Activated naive CD4-positive, alpha-beta T cell treated with anti-CD3 and anti-CD28 coated beads, Interleukin-2, amount 50 U/mL, for 72 hours (primary cell): ENCODE measurements at regions not wholly inside any gene's neighbourhood (a gene's known extent, or its start where the extent isn't known, plus 50 kb on each side); places are given as distances from the start of the nearest gene placed in this dataset.

Experiments
- ATAC-seq, 2 donors: fragments of 150-1000 bp; cut with Tn5 transposase; 2 replicates each; pipeline ENCODE4 v1.10.0; 2021; ENCODE audit warnings: mild to moderate bottlenecking in 2 of 2, moderate library complexity in 2 of 2
- DNase-seq, 2 donors: peaks; one replicate each; pipeline ENCODE4 v3.0.0; 2021 to 2022; ENCODE audit warnings: low spot score in 2 of 2
- H3K27ac Mint-ChIP-seq, 2 donors: one replicate each; pipeline ENCODE4 v1.8.0; 2022; ENCODE audit warnings: mild to moderate bottlenecking in 2 of 2, mixed read lengths in 2 of 2
- H3K36me3 Mint-ChIP-seq, 2 donors: one replicate each; pipeline ENCODE4 v1.8.0; 2022; ENCODE audit warnings: mixed read lengths in 2 of 2
- H3K9me3 Mint-ChIP-seq, 2 donors: one replicate each; pipeline ENCODE4 v1.8.0; 2022; ENCODE audit warnings: mixed read lengths in 2 of 2

DNA sequence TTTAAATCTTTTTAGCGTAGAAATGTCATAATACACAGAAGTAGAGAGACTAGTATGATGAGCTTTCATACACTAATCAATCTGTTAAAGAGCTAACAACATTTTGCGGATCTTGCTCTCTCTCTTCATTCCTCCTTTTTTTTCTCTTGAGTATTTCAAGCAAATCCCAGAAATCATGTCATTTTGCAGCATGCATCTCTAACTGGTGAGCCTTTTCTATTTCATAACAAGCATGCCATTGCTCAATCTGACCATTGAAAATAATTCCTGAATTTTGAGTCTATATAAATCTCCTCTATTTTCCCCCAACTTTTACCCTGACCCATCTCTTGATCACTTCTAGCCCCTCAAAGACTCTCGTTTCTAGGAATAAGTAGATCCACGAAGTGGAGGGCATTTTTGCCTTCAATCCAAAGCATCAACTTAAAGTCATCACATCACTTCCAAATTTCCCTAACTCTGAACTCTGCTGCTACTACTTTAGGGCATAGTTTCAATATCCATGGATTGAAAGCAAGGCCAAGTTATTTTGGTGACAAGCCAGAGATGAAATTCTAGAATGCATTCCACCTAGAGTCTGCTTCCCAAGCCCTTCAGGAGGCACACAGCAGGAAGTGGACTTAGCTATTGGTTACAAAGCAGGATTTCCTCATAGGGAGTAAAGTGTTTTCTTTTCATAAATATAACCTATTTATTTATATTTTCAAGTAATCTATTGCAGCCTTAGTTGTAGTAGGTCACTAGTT is 253.5 kb upstream of the ZPLD1 start:
- DNase-seq (no peak), ATAC-seq (no peak)
- Mint-ChIP-seq H3K9me3 (no peaks in the 10 kb centered on the region), H3K27ac (no peak overlapping the region), H3K36me3 (no peaks in the 10 kb centered on the region)

DNA sequence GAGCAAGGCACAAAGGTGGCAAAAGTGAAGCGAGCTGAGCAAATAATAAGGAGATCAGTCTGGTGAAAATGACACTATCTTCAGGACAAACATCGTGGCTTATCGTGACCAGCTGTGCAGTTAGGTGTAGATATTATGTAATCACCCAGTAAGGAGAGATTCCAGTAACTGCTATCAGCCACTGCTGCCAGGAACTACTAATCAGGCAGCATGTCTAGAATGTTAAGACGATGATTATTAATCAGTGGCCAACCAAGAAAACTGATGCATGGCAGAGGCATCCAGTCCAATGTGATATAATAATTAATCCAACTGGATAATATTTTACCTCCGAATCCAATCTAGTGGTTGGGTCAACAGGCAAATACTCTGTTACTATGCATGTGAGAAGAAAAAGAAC is 252.7 kb upstream of the ZPLD1 start:
- no peaks in the 10 kb centered on the region for H3K36me3 Mint-ChIP-seq
- H3K27ac Mint-ChIP-seq, result no peak overlapping the region
- no peaks in the 10 kb centered on the region for H3K9me3 Mint-ChIP-seq
- ATAC-seq (no peak), DNase-seq (no peak)

GRCh38 chr3:102183186-102183585 is 251.6 kb upstream of the ZPLD1 start:
- Mint-ChIP-seq H3K27ac (no peak overlapping the region), H3K36me3 (no peaks in the 10 kb centered on the region), H3K9me3 (no peaks in the 10 kb centered on the region)
- DNase-seq, result no peak
- no peak for ATAC-seq

DNA sequence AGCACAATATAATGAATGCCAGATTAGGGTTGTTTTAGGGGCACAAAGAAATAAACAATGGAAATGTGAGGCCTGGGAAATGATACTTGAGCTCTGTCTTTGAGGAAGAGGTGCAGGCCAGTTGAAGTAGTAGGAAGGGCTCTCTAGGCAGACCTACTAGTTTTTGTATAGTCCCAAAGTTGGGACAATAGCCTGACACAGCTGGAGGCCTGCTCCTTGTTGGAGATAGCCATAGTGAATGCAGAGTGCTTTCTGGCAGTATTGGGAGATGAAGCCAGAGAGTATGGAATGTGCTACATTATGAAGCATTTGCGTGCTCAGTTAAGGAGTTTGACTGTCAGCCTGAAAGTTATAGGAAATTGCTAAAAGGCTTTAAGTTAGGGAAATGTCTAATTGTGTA is 251.2 kb upstream of the ZPLD1 start:
- no peak for DNase-seq
- no peak for ATAC-seq
- Mint-ChIP-seq H3K27ac (no peak overlapping the region), H3K36me3 (no peaks in the 10 kb centered on the region), H3K9me3 (no peaks in the 10 kb centered on the region)

DNA sequence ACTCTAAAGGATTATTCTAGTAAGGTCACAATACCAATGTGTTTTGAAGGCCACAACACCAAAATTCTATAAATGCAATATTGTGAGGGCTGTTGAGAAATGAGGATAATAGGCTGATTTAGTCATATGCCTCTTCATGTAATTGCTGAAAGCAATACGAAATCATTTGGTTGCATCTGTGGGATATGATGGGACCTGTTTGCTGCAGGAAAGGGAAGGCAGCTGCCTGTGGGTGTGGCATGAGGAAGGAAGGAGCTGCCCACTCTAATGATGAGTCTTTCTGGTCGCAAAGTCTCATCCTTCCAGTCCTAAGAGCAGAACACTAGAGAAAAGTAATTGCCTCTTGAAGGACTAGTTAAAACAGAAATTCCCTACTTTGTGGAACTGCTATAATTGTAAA is 245.3 kb upstream of the ZPLD1 start:
- no peak for DNase-seq
- Mint-ChIP-seq H3K27ac (no peak overlapping the region), H3K36me3 (no peaks in the 10 kb centered on the region), H3K9me3 (no peaks in the 10 kb centered on the region)
- ATAC-seq, result no peak

GRCh38 chr3:102189956-102190723 is 244.7 kb upstream of the ZPLD1 start:
- DNase-seq, result no peak
- no peak overlapping the region for H3K27ac Mint-ChIP-seq
- no peaks in the 10 kb centered on the region for H3K36me3 Mint-ChIP-seq
- no peaks in the 10 kb centered on the region for H3K9me3 Mint-ChIP-seq
- ATAC-seq, result no peak

DNA sequence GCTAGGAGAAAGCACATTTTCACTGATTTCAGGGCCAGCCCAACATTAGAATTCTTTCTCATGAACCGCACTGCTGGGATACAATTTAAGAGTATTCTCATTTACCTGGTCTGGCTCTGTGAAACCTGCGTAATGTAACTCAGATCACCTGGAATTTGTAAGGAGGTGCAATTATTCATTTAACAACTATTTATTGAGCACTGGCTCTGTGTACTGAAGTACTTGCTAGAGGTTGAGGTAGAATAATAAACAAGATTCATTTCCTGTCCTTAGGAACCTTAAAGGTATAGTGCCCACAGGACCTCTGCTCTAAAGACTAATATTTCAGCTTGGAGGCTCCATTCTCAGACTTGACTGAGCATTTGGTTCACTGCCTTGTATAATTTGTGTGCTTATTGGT is 242.2 kb upstream of the ZPLD1 start:
- no peaks in the 10 kb centered on the region for H3K9me3 Mint-ChIP-seq
- H3K36me3 Mint-ChIP-seq, result no peaks in the 10 kb centered on the region
- no peak overlapping the region for H3K27ac Mint-ChIP-seq

DNA sequence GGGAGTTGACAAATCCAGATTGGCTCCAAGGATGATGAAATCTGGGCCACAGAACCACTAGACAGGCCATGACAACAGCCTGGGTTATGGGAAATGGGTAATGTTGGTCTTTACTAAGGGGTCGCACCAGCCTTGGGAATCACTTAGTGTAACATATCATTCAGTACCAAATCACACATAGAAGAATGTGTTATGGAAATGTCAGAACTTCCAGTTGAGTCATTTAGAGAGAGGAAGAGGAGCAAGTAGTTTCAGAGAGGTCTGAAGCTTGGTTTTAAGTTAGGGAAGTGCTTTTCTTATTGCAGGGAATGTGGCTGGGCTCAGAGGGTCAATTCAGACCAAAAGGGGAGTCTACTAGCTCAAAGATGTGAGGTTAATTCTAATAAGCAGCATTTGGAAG is 241.6 kb upstream of the ZPLD1 start:
- Mint-ChIP-seq H3K36me3 (no peaks in the 10 kb centered on the region), H3K27ac (no peak overlapping the region), H3K9me3 (no peaks in the 10 kb centered on the region)
- DNase-seq, result no peak
- ATAC-seq, result peak in 1 of 2 donors; percentile 41

More for the DNA sequence above, 242.2 kb upstream of the ZPLD1 start:
- ATAC-seq (no peak), DNase-seq (no peak)

- H3K27ac Mint-ChIP-seq, result no peak overlapping the region
- DNase-seq (no peak), ATAC-seq (no peak)
- no peaks in the 10 kb centered on the region for H3K36me3 Mint-ChIP-seq
- no peaks in the 10 kb centered on the region for H3K9me3 Mint-ChIP-seq
Measured at GRCh38 chr3:102194001-102194400, 240.8 kb upstream of the ZPLD1 start.

GRCh38 chr3:102194760-102195159 is 240.1 kb upstream of the ZPLD1 start:
- Mint-ChIP-seq H3K36me3 (no peaks in the 10 kb centered on the region), H3K9me3 (no peaks in the 10 kb centered on the region), H3K27ac (no peak overlapping the region)
- ATAC-seq, result no peak
- DNase-seq, result no peak

DNA sequence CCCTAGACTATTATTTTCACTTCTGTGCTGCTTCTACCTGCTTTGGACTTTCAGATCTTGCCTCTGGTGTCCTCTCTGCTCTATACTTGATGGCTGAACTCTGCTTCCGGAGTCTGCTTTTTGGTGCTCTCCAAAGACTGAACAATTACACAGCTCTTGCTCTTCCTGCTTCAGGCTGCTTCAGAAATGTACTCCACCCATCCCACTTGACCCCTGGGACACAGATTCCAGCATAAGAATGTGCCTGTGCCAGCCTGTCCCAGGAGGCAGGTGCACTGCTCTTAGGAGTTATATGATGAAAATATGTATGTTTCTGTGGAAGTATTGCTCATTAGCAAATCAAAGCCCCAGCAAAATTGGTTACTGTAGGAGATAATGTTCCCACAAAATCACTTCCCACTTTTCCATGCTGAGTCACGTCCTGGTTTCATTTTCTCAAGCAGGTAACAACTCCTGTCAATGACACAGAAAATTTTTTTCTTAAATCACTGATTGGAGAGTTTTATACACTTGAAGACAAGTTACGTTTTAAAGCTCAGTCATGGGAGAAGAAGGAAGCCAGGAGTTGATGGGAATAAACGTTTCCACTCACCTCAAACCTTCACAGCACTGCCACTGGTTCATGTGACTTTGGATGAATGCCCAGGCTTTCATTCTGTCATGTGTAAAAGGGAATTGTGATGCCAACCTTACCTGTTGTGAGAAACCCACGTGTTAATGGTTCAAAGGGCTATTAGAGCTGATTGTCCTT is 239.4 kb upstream of the ZPLD1 start:
- ATAC-seq (no peak), DNase-seq (no peak)
- no peaks in the 10 kb centered on the region for H3K9me3 Mint-ChIP-seq
- H3K36me3 Mint-ChIP-seq, result no peaks in the 10 kb centered on the region
- peak overlapping the region in 1 of 2 donors; percentile 6 for H3K27ac Mint-ChIP-seq

DNA sequence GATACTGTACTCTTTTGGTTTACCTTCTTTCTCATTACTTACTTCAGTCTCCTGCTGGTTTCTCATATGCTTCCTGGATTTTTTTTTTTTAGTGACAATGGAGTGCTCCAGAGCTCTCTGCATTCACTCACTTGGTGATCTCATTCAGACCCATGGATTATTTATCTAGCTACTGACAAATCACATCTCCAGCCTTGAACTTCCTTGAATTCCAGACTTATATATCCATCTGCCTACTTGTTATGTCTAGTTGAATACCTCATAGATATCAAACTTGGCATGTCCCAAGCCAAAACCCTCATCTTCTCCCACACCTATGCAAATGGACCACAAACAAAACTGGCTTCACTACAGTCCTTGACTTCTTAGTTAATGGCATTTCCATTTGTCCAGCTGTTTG is 234.7 kb upstream of the ZPLD1 start:
- ATAC-seq (no peak), DNase-seq (no peak)
- Mint-ChIP-seq H3K36me3 (peaks cover 0 to 3% of the 10 kb centered on the region in 2 donors), H3K27ac (no peak overlapping the region), H3K9me3 (peaks cover 0 to 7% of the 10 kb centered on the region in 2 donors)

DNA sequence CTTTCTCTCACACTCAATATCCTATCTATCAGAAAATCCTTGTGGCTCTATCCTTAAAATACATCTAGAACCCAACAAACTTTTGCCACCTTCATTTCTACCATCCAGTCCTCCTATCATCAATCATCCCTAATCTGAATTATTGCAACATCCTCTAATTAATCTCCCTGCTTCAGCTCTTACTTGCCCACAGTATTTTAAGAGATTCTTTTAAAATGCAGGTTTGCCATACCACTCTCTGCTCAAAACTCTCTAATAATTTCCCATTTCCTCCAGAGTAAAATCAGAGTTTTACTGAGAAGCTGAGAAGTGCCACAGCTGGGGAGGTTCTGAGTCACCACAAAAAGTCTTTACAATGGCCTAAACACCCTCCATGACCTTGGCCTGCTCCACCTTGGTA is 234.3 kb upstream of the ZPLD1 start:
- DNase-seq (no peak), ATAC-seq (no peak)
- peaks cover 0 to 6% of the 10 kb centered on the region in 2 donors for H3K36me3 Mint-ChIP-seq
- H3K9me3 Mint-ChIP-seq, result peaks cover 0 to 7% of the 10 kb centered on the region in 2 donors
- no peak overlapping the region for H3K27ac Mint-ChIP-seq

DNA sequence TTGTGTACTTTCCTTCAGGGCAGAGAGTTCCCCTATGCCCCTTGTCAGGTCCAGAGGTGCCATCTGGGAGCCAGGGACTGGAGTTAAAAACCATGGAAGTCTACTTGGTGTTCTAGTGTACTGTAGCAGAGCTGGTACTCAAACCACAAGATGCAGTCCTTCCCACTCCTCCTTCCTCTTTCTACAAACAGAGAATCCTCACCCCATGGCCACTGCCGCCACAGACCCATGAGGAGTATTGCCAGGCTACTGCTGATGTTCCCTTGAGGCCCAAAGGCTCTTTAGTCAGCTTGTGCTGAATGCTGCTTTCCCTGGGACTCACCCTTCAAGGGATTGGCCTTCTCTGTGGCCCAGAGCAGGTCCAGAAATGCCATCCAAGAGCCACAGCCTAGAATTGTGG is 229.2 kb upstream of the ZPLD1 start:
- DNase-seq (no peak), ATAC-seq (no peak)
- no peak overlapping the region for H3K27ac Mint-ChIP-seq

GRCh38 chr3:102206511-102207031 is 228.2 kb upstream of the ZPLD1 start:
- Mint-ChIP-seq H3K9me3 (peaks cover 6 to 13% of the 10 kb centered on the region in 2 donors), H3K27ac (no peak overlapping the region), H3K36me3 (peaks cover 12% of the 10 kb centered on the region in 2 donors)
- DNase-seq (no peak), ATAC-seq (no peak)

More for the DNA sequence above, 229.2 kb upstream of the ZPLD1 start:
- Mint-ChIP-seq H3K9me3 (peaks cover 6 to 13% of the 10 kb centered on the region in 2 donors), H3K36me3 (peaks cover 12% of the 10 kb centered on the region in 2 donors)

DNA sequence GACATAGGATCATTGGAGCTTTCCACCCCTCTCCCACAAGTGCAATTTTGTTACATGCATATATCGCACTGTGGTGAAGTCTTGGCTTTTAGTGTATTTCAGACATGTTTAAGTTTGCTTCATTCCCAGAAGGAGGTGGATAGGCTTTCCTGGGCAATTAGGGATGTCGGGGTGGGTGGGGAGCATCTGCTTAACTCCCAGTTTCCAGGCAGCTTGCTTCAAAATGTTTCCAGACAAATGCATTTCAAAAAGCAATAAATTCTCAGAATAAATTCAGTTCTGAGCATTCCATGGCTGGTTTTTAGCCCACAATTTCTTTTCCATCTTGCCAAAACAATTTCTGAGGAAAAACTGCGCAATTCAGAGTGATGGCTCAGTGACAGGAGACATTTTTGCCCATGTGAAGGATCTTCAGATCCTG is 227.7 kb upstream of the ZPLD1 start:
- DNase-seq (no peak), ATAC-seq (no peak)
- H3K27ac Mint-ChIP-seq, result no peak overlapping the region
- H3K9me3 Mint-ChIP-seq, result peaks cover 6 to 13% of the 10 kb centered on the region in 2 donors
- peaks cover 12% of the 10 kb centered on the region in 2 donors for H3K36me3 Mint-ChIP-seq

DNA sequence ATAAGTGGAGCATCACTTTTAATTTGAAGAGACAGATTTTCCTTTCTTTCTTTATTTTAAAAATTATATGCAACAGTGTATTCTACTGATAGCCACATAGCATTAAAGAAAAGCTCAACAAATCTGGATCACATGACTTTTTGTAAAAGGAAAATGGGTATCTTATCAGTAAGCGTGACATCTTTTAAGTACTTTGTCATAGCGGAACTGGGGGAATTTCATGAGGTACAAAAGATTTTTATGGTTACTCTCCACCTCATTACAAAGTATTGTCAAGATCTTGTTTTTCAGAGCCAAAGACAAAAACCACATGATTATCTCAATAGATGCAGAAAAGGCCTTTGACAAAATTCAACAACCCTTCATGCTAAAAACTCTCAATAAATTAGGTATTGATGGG is 219.6 kb upstream of the ZPLD1 start:
- peaks cover 8 to 10% of the 10 kb centered on the region in 2 donors for H3K36me3 Mint-ChIP-seq

More for the DNA sequence above, 219.6 kb upstream of the ZPLD1 start:
- DNase-seq (no peak), ATAC-seq (no peak)
- Mint-ChIP-seq H3K9me3 (peaks cover 0 to 7% of the 10 kb centered on the region in 2 donors), H3K27ac (no peak overlapping the region)
